NCI-H2029 (cell line): ENCODE measurements at regions not wholly inside any gene's neighbourhood (a gene's known extent, or its start where the extent isn't known, plus 50 kb on each side); places are given as distances from the start of the nearest gene placed in this dataset.

Experiments used
- DNase-seq: peaks from one replicate; lab custom pipeline; 2025; lab: John Stamatoyannopoulos, UW

DNA sequence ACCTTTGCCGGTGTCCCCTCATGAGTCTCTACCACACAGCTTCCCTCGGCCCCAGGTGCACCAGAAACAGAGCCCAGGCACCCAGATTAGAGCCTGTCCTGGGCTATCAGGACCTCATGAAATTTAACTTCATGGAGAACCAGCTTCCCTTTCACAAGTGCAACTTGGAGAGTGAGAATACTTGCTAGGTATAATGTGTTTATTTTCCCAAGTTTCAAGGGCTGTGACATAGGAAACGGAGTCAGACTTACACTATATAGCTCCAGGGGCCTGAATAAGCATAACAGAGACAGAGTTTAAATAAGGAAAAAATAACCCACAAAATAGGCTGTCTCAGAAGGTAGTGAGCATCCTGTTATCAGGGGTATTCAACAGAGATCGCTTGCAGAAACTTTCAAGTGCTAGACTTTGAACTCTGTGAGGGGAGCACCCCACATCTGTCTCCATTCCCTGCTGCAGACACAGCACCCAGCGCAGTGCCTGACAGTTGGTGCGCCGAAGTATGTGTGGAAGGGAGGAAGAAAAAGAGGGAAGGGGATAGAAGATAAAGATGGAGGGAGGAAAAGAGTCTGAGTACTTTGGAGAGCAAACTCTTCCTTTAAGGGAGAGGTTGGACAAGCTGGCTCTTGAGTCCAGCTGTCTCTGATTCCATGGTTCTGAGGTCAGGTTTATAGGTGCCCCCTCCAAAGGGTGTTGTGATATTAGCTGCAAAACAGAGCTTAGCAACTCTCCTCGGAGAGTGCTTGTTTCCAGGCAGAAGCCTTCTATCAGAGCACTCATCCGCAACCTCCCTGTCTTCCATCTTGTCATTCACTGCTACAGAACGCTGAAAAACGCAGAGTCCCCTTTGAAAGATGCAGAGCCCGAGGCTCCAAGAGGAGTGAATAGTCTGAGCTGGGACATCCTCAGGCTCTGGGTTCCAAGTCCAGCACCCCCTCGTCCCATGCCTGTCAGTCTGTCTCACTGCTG lies 84.8 kb downstream of the CPN2 start:
- no peak for DNase-seq

DNA sequence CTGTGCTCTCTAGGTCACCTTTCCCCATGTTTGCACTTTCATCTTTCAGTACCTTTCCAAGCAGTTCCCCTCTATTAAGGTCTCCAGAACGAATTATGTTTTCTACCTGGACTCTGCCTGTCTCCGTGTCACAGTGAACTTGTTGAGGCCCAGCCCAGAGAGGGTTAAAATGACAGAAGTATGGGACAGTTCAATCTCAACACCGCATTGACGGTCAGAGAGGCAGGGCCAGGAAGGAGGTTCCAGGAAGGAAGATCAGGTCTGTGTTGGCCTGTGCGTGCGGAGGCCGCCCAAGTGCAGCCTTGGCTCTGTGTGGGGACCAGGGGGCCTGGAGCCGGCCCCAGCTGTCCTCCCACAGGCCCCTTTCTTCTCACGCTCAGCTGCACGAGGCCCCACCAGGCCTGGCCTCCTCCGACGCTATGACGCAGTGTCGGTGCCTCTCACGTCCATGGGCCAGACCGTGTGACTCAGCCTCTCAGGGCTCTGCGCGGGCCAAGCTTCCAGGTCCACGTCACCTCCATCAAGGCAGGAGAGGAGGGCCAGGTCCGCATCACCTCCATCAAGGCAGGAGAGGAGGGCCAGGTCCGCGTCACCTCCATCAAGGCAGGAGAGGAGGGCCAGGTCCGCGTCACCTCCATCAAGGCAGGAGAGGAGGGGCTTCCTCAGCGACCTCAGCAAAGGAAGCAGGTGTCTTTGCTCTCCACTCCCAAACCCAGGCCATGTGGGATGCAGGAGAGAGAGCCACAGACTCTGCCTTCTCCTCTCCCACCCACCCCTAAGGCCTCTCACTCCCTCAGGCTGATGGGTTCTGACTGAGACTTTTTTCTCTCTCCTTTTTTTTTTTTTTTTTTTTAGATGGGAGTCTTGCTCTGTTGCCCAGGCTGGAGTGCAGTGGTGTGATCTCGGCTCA lies 83.1 kb downstream of the CPN2 start:
- no peak for DNase-seq

DNA sequence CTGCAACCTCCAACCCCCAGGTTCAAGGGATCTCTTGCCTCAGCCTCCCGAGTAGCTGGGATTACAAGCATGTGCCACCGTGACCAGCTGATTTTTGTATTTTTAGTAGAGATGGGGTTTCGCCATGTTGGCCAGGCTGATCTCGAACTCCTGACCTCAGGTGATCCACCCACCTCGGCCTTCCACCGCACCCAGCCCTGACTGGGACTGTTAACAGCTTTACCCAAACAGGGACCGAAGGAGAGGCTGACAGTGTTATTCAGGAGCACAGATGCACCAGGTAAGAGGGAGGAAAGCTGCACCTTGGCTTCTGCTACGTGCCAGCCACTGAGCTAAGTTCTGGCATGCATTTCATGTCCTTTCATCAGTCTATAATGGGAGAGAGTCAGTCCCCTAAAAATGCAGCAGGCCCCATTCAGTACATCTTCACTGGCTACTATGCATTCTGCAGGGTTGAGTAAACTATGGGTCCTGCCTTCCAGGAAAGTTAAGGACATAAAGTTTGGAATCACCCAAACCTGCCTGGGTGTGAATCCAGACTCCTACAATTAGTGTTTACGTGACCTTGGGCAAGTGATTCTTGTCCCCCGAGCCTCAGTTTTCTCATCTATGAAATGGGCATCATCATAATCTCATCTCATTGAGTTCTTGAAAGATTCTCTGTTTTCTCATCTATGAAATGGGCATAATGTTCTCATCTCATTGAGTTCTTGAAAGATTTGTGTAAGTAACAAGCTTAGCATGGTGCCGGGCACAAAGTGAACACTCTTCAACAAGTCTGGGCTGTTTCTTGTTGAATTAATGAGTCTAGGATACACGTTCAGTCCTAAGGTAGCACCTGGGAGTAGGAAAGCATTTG lies 82.2 kb downstream of the CPN2 start:
- DNase-seq = no peak

DNA sequence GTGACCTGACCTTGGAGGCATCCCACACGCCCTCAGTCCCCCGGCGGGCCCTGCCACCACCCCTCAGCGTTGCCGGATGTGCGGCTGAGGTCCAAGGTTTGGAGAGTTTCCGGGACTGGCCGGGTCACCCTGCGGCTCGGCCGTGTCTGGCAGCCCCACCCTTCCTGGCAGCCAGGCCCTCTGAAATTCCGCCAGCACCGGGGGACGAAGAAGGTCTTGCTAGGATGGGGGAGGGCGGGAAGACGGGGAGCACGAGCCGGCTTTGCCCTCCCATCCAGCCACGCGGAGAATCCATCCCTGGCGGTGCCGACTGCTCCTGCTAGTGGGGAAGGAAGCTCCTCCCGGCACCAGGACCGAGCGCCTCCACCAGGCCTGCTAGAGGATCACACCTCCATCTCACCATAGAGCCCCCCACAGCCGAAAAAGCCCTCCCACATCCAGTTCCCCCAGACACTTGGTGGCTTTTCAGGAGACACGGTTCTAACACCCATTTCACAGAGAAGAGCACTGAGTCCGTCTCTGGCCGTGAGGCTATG lies 81.5 kb downstream of the CPN2 start:
- no peak for DNase-seq

DNA sequence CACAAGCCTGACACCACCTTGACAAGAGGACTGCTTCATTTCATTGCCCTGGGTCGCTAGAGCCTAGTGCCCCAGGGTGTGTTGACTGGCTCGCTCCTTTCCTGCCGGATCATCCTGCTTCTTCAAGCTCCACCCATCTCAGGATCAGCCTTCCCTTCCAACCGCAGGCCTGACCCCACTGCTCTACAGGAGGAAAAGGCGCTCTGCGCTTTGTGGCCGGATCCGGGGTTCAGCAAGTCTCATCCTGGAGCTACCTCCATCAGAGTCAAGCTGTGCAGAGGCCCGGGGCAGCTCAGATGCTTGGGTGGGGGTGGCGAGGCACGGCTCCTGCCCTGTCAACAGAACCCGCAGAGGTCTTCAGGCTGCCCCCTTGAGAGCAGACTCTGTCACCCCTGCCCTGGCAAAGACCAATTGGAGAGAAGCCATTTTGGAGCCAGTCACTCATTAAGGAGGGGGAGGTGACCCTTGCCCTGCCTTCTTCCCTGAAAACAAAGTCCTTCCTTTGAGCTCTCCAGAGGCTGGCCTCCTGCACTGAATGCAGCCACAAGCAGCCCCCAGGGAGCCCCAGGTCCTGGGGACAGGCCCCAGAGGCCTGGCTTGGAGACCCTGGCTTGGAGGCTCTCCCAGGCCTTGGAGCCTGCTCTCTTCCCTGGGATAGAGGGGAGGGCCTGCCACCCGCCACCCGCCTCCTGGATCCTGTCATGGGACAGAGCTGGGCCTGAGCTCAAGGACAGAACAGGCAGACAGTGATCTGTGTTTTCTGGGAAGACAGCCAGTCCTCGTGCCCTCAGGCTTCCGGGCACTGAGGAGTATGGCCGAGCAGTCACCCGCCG lies 80.3 kb downstream of the CPN2 start:
- DNase-seq = no peak

DNA sequence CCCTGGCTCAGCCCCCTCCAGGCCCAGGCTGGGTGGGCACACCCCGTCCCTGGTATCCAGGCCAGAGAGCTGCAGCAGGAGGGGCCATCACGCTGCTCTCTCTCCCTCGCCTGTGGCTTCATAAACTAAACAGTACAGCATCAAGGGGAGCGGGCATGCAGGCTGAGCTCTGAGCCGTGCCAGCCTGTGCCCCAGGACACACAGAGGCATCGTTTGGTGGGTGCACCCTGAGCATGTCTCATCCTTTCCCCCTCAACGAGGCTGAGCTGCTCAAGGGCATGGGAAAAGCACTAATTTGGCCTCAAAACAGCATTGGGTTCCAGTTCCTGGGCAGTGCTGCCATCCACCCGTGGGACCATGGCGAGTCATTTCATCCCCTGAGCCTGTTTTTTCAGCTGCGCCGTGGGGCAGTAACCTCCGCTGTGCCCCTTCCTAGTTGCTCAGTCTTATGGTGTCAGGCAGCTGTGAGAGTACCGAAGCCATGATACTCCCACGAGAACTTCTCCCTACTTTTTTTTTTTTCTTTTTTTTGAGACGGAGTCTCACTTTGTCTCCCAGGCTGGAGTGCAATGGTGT lies 79.6 kb downstream of the CPN2 start:
- no peak for DNase-seq

DNA sequence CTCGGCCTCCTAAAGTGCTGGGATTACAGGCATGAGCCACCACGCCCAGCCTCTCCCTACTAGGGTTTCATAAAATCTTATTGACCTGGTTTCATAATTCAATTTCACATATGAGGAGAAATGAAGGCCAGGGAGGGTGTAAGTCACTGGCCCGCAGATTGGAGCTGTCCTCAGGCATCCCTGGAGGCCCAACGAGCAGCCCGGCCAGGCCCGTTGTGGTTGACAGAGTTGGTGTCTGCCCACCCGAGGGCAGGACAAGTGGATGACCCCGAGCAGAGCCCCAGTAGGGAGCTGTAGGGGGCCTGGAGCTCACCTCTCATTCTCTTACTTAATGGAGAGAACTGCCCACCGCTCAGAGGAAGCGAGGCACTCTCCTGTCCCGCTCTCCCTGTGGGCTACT lies 78.9 kb downstream of the CPN2 start:
- DNase-seq = no peak

DNA sequence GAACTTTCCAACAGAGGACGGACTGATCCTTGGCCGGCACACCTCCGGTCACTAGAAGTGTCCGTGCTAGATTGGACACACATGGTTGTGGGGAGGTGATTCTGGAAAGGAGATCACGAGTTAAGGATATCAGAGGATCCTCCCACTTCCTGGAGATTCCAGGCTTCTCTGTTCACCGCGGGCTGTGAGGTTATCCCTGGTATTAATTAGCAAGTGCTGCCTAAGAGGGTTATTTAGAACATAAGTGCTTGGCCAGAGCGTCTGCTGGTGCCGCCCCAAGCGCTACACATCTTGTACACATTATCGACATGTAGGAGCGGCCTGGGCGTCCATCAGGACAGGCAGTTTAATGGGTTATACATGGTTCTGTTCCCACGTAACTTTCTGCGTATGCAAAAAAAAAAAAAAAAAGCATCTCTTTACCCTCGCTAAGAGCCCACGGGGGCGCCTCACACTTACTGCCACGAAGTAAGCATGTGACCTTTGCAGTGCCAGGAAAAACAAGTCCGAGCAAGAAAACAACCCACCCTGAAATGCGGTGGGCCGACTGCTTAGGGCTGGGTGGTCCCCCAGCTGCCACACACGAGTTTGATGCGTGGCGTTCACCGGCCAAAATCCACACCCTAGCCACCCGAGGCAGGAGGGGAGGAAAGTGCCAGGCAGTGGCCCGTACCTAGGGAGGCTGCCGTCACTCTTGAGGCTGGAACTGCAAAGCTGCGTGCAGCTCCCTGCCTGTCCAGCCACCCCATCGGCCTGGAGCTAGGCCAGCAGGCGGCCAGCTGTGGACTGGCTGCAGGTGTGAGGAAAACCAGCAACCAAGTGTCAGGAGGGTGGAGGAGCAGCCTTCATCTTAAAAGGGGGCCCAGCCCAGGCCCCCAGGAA lies 78.0 kb downstream of the CPN2 start:
- peak; percentile 38 for DNase-seq

DNA sequence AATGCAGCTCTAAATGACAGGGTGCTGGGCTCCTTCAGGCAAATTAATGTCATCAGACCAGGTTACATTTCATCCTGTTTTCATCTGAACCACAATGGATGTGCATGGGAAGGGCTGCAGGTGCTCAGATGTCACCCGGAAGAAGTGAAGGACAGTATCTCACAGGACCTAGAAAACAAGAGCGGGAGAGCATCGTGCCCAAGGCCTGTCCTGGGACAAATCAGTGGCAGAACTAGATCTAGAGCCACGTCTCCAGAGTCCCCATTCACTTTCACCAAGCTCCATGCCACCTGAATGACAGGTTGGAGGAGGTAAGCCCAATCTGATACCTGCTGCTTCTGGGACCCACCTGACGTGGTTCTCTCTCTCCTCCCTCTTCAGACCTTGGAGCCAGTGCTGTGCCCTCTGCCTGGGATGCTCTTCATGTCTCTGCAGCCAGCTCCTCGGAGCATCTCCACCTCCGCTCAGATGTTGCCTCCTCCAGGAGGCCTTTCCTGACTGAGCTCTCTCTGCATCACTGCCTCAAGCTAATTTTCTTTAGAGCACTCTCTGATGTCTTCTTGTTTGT lies 77.3 kb downstream of the CPN2 start:
- no peak for DNase-seq

DNA sequence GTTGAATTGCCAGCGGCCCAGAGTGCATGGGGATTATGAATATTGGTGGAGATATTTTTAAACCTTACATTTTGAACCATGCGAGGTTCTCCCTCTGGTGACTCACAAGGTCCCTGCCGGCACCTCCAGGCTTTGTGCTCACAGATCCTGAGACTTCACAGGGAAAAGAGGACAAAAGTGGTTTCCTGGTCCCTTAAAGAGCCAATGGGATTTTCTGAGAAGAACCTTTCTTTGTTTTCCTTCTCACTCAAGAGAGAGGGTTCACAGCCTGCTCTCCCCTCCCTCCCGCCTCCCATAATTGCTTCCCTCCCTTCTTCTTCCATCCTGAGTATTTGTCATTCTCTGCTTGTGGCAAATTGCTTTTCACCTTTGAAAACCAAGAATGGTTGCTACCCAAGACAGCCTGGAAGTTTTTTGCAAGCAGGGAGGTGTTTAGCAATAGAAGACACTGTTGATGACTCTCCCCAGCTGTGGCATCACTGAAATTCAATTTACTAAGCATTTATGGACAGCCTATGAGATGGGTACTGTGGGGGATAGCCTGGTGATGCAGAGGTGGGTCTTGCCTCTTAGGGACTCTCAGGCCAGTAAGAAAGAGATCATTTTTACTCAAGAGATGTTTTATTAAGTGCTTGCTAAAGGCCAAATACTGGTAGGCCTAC lies 76.6 kb downstream of the CPN2 start:
- no peak for DNase-seq

DNA sequence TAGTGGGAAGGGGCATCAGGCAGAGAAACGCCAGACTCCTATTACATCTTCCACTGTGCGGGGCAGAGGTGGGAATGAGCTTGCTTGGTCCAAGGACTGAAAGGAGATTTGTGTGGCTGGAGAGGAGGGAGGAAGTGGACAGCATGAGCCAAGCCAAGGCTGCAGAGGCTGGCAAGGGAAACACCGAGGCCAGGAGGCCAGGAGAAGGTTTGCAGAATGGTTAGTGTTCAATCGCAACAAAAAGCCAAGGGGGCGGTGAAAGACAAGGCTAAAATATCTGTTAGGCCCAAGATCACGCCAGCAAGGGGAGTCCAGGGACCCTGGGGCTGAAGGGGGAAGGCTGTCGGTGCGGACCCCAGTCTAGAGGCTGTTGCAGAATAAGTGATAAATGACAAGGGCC lies 75.8 kb downstream of the CPN2 start:
- DNase-seq = no peak

DNA sequence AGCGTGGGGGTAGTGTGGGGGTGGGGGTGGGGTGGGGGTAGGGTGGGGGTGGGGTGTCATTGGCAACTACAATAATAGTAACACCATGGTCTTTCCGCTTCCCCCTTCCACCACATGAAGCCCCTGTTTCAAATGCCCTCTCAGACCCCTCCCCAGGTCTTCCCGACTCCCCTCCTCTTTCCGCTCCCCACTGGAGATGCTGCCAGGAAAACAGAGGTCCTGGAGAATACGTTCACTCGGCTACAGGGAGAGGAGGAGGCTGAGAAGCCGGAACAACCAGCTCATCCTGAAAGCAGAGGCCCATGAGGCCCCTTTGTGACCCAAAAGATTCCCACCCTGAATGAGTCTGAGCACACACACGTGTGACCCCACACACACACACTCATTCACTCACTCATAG lies 75.4 kb downstream of the CPN2 start:
- no peak for DNase-seq

DNA sequence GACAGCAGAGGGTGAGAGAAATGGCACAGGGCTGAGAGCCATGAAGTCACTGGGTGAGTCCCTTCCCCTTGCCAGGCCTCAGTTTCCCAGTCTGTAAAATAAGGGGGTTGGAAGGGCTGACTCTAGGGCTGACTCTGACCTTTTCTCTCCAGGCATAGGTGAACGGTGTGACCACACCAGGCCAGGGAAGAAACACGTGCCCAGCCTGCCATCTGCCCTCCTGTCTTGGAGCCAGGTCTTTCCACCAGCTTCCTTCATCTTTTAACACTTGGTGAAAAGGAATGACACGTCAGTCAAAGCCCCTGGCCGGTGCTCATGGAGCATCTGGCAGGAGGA lies 74.4 kb downstream of the CPN2 start:
- no peak for DNase-seq

DNA sequence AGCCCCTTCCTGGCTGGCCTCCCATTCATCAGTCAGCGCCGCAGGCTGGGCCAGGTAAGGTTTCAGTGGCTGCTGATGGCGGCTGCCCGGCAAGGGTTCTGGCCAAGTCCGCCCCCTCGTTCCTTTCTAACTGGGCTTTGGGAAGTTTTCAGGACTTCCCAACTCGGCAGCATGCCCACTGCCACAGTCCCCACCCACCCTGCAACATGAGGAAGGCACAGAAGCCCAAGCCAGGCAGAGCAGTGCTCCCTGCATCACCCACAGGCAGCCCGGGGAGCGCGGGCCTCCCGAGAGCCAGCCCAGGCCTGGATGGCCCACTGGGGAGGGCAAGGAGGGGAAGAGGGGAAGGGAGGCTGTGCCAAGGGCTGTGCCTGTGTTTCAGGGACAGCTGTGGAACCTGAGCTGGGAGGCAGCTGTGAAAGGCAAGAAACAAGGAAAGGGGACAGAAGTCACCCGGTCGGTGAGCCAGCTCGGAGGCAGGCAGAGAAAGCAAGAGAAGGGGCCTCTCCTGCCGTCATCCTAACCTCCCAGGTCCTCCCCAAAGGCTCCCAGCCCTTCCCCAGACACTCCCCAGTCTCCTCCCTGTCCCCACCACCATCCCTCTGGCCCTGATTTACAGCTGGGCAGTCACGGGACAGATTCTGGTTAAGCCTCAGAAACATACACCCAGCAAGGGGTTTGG lies 73.9 kb downstream of the CPN2 start:
- DNase-seq = peak; percentile 50

DNA sequence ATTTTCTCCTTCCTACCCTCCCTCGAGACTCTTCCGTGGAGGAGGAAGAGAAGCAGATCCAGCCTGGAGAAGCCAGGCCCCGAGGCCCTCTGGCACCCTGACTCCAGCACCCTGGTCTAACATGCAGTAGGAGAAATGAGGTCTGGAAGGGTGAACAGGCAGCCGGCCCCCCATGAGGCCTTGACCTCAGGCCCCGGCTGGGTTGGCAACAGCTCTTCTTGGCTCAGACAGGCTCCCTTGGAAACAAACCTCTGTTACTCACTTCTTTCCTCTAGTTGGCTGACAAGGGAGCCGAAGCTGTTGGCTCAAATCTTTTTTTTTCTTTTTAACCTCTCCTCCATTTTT lies 73.4 kb downstream of the CPN2 start:
- DNase-seq = no peak

DNA sequence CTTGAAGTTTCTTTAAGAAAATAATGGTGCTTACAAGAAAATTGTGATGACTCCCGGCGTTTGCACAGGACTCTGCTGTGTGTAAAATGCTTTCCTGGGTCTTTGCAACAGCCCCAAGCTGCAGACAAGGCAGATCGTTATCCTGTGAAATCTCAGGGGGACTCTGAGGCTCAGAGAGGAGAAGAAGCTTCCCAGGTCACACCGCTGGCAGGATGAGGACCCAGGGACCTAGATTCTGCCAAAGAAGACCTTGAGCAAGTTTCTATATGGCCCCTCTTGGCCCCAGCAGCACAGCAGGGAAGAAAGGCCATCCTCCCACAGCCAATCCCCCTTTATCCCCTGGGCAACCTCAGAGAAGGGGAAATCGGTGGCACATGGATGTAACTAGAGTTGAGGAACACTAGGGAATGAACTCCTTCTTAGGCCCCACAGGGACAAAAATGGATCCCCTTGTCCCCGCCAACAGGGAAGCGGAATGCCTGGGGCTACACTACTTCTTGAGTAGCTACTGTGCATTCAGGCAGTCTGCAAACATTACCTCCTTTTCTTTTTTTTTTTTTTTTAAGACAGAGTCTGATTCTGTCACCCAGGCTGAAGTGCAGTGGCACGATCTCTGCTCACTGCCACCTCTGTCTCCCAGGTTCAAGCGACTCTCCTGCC lies 72.8 kb downstream of the CPN2 start:
- DNase-seq = no peak

DNA sequence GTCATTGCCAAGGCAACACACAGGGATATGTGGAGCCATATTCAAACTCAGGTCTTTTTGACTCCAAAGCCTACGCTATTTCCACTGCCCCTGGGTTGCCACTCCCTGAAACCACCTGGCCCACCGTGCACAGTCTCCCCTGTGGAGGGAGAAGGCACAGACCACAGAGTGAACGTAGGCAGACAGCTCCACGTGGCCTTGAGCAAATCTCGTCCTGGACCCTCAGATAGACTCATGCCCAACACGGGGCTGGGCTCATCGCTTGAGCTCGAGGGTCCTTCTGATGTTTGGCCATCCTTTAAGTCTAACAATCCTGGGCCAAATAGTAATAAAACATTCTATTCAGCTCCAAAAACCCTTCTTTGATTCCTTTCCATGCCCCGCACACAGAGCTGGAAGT lies 72.0 kb downstream of the CPN2 start:
- no peak for DNase-seq
